ENCODE measurements at regions not wholly inside any gene's neighbourhood (a gene's known extent, or its start where the extent isn't known, plus 50 kb on each side); places are given as distances from the start of the nearest gene placed in this dataset.

DNA sequence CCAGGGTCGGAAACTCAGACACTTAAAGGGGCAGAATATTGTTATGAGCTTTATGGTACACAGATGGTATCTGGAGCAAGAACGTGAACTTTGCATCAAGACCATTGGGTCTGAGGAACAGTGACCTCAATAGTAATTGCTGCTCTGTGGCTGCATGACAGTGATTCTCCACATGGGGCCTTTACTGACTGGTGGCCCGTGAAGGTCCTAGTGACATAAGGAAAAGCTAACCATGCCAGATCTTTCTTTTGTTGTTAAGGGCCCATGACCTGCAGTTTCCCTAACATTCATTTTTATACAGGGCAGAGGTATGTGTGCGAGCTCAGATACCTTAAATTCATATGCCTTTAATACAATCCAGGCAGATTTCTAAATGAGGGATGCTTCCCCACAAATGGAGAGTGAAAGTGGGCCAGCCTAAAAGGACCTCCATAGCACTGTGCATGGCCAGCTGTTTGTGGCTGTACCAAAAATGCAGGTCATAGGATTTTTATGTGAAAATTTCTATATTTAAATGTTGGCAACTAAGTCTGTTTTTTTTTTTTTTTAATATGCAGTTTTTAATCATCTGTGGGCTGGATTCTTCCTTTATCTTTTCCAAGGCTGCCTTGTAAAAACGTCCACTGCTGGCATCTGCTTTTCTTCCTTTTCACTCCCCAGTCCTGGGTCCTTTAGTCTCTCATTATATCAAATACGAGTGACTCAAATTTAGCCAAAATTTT is 188.0 kb upstream of the IL12A start:
- DNase-seq = peak in 1 of 3 experiments; percentile 19

DNA sequence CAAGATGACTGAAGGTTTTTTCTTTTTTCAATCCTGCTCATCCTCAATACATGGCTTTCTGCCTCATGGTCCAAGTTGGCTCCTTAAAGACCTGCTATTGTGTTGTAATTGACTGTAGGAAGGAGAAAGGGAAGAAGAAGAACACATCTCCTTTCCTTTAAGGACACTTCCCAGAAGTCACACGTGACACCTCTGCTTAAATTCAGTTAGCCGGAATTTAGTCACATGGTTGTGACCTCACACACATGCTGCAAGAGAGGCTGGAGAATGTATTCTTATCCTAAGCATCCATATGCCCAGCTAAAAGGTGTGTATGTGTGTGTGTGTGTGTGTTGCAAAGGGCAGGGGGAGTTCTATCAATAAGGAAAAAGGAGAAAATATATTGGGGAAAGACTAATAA is 185.8 kb upstream of the IL12A start:
- DNase-seq = no peak

DNA sequence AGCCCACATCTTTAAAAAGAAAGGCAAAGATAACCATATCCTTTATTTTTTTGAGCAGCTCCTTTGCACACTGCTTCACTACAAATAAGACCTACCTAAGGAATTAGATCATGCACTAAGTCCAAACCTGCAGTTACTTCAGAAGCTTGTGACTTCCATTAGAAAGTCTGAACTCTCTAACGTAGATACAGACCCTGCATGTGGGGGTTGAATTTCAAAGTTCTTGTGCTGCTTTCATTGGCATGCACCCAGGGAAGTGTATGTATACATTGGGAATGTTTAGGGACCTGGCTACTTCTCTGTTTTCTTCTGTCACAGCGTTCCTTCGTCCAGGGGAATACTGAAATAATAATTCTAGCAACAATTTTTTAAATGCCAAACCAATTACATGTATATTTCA is 185.2 kb upstream of the IL12A start:
- no peak for DNase-seq

DNA sequence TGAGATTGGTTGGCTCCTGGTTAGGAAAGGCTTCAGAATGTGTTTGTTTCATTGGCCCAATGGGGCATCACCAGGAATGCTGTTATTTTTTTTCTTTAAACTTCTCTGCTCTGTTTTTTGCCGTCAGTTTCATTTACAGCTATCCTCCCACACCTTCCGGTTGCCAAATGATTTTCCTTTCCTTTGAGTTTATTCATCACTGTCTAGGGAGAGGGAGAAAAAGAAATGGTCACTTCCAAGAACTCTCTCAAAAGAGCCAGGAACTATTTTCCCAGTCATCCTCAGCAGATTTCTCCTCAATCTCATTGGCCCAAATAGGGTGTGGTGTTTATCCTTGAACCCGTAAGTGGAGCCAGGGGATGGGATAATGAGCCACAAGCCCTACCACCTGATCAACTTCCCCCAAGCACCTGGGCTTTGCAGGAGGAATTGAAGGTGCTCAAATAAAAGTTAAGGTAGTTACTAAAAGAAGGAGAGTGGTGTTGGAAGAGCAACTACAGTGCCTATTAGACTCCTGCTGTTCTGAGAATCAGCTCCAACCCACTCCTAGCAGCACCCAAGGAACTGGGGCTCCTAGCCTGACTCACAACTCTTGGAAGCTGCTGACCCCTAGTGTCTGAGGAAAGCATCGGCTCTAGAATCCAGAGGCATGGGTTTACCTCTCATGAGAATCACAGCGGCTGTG is 183.8 kb upstream of the IL12A start:
- DNase-seq = peak; percentile 74 to 93 (median 84)

DNA sequence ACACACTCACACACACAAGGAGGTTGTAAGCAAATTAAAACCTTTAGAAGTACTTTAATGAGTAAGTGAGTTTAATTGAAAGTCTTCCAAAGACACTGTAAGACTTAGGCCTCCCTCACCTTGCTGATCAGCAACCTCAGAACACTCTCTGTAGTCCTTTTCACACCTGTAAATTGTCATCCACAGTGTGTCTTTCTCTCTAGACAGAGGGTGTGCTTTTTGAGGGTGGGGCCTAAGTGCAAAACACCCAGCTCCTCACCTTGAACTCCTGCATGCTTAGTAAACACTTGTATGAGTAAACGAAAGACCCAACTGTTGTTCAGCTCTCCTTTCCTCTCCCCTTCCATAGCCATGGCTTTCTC is 183.2 kb upstream of the IL12A start:
- no peak for DNase-seq

DNA sequence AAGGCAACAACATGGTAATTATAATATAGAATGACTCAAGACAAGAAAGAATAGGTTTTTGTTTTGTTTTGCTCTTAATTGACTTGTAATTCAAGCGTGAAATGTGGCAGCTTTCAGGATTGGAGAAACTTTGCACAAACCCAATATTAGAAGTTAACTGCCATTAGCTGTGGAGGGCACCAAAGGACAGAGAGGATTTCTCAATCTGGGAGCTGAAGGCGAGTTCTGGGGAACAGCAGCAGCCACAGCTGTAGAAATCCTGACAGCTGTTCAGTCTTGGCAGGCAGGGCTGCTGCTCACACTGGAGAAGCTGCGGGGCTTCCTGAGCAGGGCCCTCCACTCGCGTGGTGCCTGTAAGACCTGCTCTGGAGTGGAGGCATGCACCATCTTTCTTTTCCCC is 182.2 kb upstream of the IL12A start:
- DNase-seq = peak in 1 of 3 experiments; percentile 44

DNA sequence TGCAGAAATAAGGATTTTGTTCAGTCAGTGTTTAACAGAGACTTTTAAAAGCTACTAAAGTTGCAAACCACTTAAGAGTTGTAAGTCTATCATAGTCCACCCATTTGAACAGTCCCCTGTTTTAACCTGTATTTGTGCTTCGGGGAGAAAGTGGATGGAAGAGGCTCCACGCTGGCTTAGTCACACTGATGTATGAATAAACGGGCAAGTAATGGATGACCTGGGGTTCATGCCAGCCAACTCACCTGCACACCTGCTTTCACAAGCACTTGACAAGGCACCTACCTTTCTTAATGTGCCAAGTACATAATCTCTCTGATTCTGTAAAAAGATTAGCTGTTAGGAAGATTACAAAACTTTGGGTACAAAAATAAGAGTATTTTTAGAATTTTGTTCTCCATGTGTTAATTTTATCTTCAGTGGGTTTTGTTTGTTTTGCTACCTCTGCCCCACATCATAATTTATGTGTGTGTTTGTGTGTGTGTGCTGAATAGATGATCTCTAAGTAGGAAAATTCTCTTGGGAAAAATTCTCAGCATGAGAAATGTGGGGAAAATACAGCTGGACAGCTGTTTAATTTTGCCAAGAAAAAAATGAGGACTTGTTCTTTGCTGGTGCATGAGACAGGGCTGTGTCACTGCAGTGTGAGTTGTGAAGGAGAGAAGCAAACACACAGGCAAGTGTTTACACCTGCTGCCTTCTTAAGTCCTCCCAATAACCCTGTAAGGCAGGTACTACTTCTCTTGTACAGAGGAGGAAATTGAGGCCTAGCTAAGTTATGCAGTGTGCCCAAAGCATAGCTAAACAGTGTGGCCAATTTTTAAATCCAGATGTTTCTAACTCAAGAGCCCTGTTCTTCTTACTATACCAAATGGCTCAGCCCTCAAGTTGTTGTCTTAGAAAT is 181.2 kb upstream of the IL12A start:
- DNase-seq = peak in 1 of 3 experiments; percentile 70

DNA sequence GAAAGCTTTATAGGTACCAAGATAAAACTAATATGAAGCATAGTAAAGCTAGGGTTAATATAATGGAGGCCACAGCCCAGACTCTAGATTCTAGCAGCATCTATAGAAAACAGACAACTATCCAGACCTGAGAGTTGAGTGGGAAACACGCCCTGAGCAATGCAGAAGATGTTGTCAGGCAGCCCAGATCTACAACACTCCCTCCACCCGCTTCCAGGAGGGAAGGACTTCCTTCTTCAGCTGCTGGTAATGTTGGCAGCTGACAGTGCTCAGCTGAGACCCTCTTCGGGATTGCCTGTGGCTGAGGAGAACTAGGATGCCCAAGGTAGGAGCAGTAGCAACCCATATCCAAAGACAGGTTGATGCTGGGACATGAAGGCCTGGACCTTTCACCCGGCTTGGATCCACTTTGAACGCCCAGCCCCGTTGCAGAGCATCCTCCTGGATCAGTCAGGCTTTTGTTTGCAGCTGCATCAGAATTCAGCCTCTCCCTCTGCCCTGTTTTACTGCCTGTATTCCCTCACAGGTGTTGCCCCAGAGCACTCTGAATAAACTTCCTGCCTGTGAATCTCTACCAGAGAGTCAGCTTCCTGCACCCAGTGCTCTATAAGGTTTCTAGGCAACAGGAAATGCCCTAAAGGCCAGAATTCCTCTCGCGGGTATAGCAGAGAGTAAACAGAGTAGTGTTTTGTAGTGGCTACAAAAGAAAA is 174.7 kb upstream of the IL12A start:
- peak; percentile 9 to 93 (median 79) for DNase-seq

DNA sequence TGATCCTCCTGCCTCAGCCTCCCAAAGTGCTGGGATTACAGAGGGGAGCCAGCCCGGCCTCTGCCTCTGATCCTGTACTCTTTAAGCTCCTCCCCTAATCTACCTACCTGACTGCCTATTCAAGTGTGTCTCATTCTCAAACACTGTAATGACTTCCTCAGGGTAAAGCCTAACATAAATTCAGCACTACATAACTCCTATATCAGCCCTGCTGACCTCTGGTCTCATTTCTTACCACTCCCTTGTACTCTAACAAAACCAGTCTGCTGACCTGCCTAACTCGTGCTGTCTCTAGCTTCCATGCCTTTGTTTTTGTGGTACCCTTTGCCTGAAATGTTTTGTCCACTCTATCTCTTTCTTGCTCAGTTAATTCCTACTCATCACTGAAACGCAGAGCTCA is 172.1 kb upstream of the IL12A start:
- no peak for DNase-seq

DNA sequence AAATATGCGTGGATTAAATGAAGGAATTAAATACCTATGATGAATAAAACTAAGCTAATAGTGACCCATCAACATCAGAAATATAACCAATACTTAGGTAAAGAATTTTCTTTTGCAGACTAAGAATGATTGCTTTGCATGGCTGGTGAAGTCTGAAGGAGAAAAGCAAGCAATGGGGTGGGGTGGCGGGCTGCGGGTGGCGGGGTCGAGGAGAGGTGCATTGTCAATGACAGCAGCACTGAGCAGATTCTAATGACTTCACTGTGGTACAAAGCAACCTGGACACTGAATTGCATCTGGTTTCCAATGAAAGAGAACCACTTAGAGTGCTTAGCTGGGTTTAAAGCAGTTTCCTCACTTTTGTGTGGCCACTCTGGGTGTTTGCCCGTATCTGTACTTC is 171.5 kb upstream of the IL12A start:
- no peak for DNase-seq

DNA sequence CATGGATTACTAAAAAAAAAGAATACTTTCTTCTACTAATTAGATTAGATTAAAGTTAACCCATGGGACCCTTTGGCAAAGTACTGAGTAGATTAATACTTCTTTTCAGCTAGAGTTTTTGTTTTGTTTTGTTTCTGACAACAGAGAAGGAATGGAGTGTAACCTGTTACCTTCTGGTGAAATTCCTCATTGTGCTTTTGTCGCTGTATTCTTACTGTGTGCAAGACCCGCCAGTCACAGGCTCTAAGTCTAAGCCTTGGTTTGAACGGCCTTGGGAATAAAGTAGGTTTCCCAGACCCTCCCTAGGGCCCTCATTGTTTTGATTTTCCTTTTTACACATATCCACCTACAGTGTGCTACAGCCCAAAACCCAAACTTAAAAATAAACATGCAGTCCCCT is 171.1 kb upstream of the IL12A start:
- no peak for DNase-seq

DNA sequence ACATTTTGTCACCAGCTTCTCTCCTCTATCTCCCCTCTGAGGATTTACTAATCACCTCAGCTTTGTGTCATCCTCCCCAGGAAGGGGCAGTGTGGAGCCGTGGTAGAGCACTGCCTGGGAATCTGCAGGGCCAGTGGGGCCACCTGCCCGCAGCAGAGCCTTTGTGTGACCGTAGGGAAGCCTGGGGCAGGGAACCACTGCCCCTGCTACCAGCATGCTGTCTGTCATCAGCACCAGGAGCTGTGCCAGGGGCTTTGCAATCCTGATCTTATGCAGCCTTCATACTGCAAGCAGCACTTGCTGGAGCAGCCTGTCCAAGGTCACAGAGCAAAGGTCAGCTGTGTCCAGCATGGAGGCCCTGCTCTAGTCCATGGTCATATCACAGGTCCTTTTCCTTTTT is 170.2 kb upstream of the IL12A start:
- DNase-seq = peak in 1 of 3 experiments; percentile 34

DNA sequence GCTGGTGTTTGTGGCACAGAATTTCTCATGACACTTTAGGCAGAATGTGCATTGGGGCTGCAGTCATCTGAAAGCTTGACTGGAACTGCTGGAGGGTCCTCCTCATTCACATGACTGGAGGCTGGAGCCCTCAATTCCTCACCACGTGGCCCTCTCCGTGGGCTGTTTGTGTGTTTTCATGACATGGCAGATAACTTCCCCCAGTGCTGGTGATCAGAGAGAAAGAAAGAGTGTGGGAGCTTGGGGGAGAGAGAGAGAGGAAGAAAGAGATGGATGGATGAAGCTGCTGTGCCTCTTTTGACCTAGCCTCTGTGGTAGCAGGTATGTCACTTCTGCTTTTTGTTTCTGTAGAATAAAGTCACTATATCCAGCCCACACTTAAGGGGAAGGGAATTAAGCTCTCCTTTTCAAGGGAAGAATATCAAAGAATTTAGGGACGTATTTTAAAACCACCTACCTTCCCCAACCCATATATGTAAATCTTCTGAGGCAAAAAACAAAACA is 169.6 kb upstream of the IL12A start:
- DNase-seq = no peak

DNA sequence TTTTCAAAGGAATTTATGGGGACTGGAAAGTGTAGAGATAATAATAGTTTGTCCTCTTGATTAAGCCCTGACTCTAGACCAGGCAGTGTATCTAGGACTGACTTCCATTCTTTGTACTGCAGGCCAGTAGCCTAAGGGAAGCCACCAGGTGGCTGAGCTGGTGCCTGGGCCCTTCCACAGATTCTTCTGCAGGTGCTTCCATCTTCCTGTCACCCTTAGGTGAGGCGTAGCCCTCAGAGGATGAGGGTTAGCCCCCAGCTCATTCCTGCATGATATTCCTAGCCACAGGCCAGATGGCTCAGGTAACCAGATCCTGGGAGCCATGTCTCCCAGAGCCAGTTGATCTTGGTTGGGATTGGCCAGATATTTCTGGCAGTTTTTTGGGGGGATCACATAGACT is 169.0 kb upstream of the IL12A start:
- no peak for DNase-seq

DNA sequence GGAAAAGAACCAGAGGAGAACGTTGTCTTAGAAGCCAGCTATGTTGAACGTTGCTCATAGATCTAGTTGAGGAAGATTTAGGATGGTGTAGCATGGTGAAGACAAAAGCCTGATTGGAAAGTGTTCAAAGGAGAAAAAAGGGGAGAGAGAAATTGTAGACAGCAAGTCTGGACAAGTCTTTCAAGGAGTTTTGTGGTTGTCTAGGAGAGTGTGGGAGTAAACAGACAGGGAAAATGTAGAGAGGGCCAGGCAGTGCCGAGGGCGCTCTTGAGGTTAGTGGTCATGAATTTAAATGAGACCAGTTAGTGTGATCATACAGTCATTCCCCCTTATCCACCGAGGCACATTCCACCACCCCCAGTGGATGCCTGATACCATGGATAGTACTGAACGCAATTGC is 167.5 kb upstream of the IL12A start:
- DNase-seq = peak in 1 of 3 experiments; percentile 46

DNA sequence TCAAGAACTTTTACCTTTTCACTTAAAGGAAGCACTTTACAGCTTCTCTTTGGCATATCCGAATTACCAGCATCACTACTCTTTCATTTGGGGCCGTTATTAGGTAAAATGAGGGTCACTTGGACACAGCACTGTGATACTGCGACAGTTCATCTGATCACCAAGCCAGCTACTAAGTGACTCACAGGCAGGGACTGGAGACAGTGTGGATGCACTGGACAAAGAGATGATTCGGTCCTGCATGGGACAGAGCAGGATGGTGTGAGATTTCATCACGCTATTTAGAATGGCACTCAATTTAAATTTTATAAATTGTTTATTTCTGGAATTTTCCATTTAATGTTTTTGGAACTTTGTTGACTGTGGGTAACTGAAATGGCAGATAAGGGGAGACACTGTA is 166.9 kb upstream of the IL12A start:
- no peak for DNase-seq

DNA sequence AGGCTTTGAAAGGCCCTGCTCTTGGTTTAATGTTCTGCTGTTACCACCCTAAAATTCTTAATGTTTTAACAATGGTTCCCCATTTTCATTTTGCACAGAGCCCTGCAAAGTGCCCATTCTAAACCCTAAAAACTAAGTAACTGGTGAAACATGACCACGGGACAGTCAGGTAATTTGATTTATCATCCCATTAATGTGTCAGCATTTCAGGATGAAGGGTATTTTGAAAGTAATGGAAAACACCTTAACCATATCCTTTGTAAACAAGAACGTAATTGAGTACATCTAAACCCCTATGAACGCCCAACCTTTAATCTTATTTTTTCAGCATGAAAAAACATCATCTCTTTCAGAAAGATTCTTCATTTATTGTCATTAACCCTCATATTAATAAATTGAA is 164.9 kb upstream of the IL12A start:
- no peak for DNase-seq

DNA sequence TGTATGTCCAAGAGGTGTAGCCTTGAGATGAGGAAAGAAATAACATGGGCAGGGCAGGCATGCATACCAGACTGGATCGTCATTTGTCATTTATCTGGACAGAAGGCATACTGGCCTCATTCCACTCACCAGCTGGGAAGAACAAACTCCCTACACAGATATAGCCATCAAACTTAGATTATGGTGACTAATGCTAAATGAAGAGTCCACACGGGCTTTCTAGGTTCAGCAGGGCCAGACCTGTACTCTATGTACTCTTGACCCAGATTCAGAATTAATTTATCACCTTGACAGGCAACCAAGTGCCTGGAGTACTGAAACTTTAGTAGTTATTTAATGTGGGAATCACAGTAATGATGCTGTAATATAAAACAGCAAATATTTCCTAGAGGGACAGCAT is 164.3 kb upstream of the IL12A start:
- DNase-seq = peak in 1 of 3 experiments; percentile 36

DNA sequence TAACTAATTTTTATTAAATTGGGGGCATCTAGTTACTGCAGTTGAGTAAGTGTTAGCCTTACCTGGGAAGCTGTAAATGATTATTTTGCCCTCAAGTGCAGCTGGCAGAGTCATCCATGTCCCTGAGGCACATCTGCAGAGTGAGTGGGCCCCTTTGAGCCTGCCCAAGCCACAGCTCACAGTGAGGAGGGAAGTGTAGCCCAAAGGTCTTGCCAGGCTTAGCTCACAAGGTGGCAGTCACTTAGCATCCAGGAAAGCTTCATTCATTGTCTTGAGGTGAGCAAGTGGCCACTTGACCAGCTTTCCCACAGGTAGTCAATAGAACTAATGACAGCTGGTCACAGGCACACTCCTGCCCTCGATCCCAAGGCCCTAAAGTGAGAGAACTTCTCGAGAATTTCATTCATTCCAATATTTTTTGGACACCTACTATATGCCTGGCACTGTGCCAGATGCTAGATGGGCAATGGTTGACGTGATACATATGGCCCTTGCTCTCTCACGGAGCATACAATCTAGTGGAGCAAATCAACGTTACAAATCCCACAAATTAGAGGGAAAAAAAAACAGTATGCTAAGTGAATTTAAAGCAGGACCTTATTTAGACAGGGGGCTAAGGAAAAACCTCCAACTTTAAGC is 163.3 kb upstream of the IL12A start:
- DNase-seq = peak in 2 of 3 experiments; percentile 18 to 50

DNA sequence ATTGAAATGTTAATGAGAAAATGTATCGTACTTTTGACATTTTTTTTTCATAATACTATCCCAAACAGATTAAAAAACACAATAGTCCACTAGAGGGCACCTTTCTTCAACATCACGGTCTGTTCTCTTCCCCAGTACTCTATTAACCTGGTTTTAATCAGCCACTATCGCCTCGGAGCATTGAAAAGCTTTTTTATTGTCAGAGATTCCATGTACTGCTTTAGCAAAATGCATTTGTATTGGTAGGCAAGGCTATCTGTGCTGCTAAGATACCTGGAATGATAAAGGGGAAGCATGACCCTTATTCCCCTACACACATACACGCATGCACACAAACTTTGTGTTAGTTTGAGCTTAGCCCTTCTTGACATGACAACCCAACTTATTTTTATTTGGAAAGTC is 160.1 kb upstream of the IL12A start:
- DNase-seq = peak; percentile 38 to 80 (median 45)

DNA sequence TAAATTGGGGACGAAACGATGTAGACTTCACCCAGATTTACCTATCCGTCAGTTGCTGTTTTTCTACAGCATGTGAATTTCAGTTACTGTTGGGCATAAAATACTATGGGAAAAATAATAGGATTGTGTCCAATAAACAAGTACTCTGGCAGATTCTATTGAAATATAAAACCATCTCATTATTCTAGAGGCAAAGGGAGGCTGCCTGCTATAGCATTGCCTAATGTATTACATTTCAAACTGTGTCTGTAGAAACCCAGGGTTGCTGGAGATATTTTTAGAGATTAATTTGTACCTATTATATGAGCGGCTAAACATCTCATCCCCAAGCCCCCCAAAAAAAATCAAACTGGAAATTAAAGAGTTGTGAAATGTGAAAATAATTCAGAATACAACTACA is 159.6 kb upstream of the IL12A start:
- peak in 1 of 3 experiments; percentile 43 for DNase-seq

DNA sequence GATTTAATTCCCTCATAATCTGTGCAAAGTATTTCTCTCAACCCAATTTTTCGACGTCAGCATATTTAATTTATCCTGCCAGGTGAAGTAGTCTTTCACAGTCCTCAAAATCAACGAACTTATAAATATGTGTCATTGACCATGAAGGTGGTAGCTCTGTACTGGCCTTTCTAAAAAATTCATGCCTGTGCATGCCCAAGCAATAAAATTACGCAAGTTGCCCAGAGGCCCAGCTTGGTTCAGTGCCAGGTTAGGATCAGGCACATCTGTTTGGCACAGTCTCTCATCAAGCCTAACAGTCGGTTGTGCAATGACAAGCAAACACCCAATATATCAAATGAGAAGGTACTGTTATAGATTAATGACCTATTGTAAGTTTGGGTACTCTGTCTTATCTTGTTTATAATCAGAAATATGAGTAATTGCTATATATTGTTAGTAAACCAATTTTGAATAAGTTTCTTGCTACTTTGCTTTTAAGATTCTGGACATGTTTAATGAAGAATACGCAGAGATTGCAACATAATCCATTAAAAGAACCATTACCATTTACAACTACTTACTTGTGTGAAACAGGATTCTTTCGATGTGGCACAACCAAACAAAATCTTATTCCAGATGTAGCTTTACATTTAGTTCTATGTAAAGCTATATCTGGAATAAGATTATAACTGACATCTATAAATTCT is 159.0 kb upstream of the IL12A start:
- peak; percentile 17 to 97 (median 85) for DNase-seq

Data from NCI-H1417 (cell line).